Putamen (tissue), 1 donor: ENCODE measurements at regions not wholly inside any gene's neighbourhood (a gene's known extent, or its start where the extent isn't known, plus 50 kb on each side); places are given as distances from the start of the nearest gene placed in this dataset.
"Not testable (repeated sequence)": the region's sequence is repeated elsewhere in the genome, so short reads cannot be mapped to it uniquely, and the experiment has no call there.

Experiments
- DNase-seq: peaks from one replicate; pipeline ENCODE4 v3.0.0-alpha.2; 2016; ENCODE audit warnings: low spot score

- no peak for DNase-seq
Observed at GRCh38 chr20:60760256-60761000, 491.6 kb upstream of the CDH4 start.

GRCh38 chr20:60761056-60761455, 491.0 kb upstream of the CDH4 start:
- no peak for DNase-seq

GRCh38 chr20:60762386-60762785, 489.7 kb upstream of the CDH4 start:
- no peak for DNase-seq

- no peak for DNase-seq
Observed at GRCh38 chr20:60764328-60764727, 487.7 kb upstream of the CDH4 start.

- DNase-seq: no peak
Observed at GRCh38 chr20:60764771-60765170, 487.3 kb upstream of the CDH4 start.

GRCh38 chr20:60765821-60766403, 486.1 kb upstream of the CDH4 start:
- no peak for DNase-seq

- DNase-seq: no peak
Observed at GRCh38 chr20:60768216-60768615, 483.8 kb upstream of the CDH4 start.

- no peak for DNase-seq
Observed at GRCh38 chr20:60780388-60781025, 471.6 kb upstream of the CDH4 start.

- no peak for DNase-seq
Observed at GRCh38 chr20:60782959-60783625, 469.0 kb upstream of the CDH4 start.

GRCh38 chr20:60785301-60785700, 466.8 kb upstream of the CDH4 start:
- no peak for DNase-seq

GRCh38 chr20:60785785-60786184, 466.3 kb upstream of the CDH4 start:
- DNase-seq: no peak

GRCh38 chr20:60786686-60787217, 465.3 kb upstream of the CDH4 start:
- no peak for DNase-seq

GRCh38 chr20:60787276-60787675, 464.8 kb upstream of the CDH4 start:
- DNase-seq: no peak

GRCh38 chr20:60788070-60788469, 464.0 kb upstream of the CDH4 start:
- no peak for DNase-seq

GRCh38 chr20:60789399-60789798, 462.7 kb upstream of the CDH4 start:
- no peak for DNase-seq

- not testable (repeated sequence) for DNase-seq
Observed at GRCh38 chr20:60790339-60790738, 461.7 kb upstream of the CDH4 start.

- DNase-seq: no peak
Observed at GRCh38 chr20:60791823-60792222, 460.2 kb upstream of the CDH4 start.

- no peak for DNase-seq
Observed at GRCh38 chr20:60792941-60793340, 459.1 kb upstream of the CDH4 start.

- no peak for DNase-seq
Observed at GRCh38 chr20:60794674-60795073, 457.4 kb upstream of the CDH4 start.

- no peak for DNase-seq
Observed at GRCh38 chr20:60795651-60796050, 456.4 kb upstream of the CDH4 start.

- no peak for DNase-seq
Observed at GRCh38 chr20:60800185-60800584, 451.9 kb upstream of the CDH4 start.

- no peak for DNase-seq
Observed at GRCh38 chr20:60802676-60803075, 449.4 kb upstream of the CDH4 start.
